Suprapubic skin (tissue), 4 donors: ENCODE measurements at regions not wholly inside any gene's neighbourhood (a gene's known extent, or its start where the extent isn't known, plus 50 kb on each side); places are given as distances from the start of the nearest gene placed in this dataset.

ENCODE experiments used
- CTCF ChIP-seq, 2 donors: fragments of 200-600 bp in 1 of 2; fragments of 450-650 bp in 1 of 2; sonication (generic) in 1 of 2; IDR thresholded peaks; one replicate each; pipeline ENCODE4 v1.5.1; 2016 to 2019; ENCODE audit warnings: antibody characterized with exemption in 2 of 2, mild to moderate bottlenecking in 1 of 2, moderate library complexity in 1 of 2
- EP300 ChIP-seq: sonication (generic); formaldehyde crosslinking; IDR thresholded peaks from one replicate; pipeline ENCODE4 v1.6.1; 2017; ENCODE audit warnings: antibody characterized with exemption
- POLR2A ChIP-seq, 2 donors: fragments of 450-650 bp; IDR thresholded peaks; one replicate each; pipeline ENCODE4 v1.6.1; 2017; ENCODE audit warnings: antibody characterized with exemption in 2 of 2, mild to moderate bottlenecking in 2 of 2, moderate library complexity in 2 of 2
- POLR2AphosphoS5 ChIP-seq, 3 donors: sonication (generic); formaldehyde crosslinking; IDR thresholded peaks; one replicate each; pipeline ENCODE4 v1.6.1; 2017; ENCODE audit warnings: antibody characterized with exemption in 3 of 3

GRCh38 chr4:171517883-171518282, 295.3 kb upstream of the GALNTL6 start:
- TF ChIP-seq CTCF (IDR thresholded peaks at IDR 0.05) (no peak), POLR2A (IDR thresholded peaks at IDR 0.05) (no peak), EP300 (no peak), POLR2AphosphoS5 (IDR thresholded peaks at IDR 0.05) (no peak)
